ENCODE measurements at regions not wholly inside any gene's neighbourhood (a gene's known extent, or its start where the extent isn't known, plus 50 kb on each side); places are given as distances from the start of the nearest gene placed in this dataset.

- no peaks in the 10 kb centered on the region for H4K20me1 ChIP-seq (ENCODE audit: insufficient read depth, low read length)
- H3K27ac ChIP-seq (ENCODE audit: low read depth, low read length), result no peak overlapping the region
- H3K4me1 ChIP-seq (ENCODE audit: insufficient read depth, low read length), result peaks cover 4% of the 10 kb centered on the region
- no peaks in the 10 kb centered on the region for H3K36me3 ChIP-seq (ENCODE audit: insufficient read depth, low read length)
- no peaks in the 10 kb centered on the region for H3K9me3 ChIP-seq (ENCODE audit: low read depth, low read length)
- DNase-seq (ENCODE audit: insufficient read length, low spot score, missing footprints), result no peak
- H3K4me2 ChIP-seq (ENCODE audit: insufficient read depth, low read length), result no peak overlapping the region
- H3K4me3 ChIP-seq (ENCODE audit: insufficient read depth, low read length), result no peak overlapping the region
- peaks cover 7% of the 10 kb centered on the region for H3K27me3 ChIP-seq (ENCODE audit: insufficient read depth, low read length)
- no peaks in the 10 kb centered on the region for H3K79me2 ChIP-seq (ENCODE audit: insufficient read depth, low read length)
- no peak for TF ChIP-seq CTCF (IDR thresholded peaks at IDR 0.05; ENCODE audit: extremely low read depth, low read depth, low read length)
- H2AFZ ChIP-seq (ENCODE audit: low read length), result no peak overlapping the region
Observed at GRCh38 chr12:69073035-69073434, 140.1 kb upstream of the CPM start.

GRCh38 chr12:69074556-69075349 is 141.8 kb upstream of the CPM start:
- H3K4me2 ChIP-seq (ENCODE audit: insufficient read depth, low read length), result no peak overlapping the region
- no peak overlapping the region for H3K4me3 ChIP-seq (ENCODE audit: insufficient read depth, low read length)
- no peak overlapping the region for H2AFZ ChIP-seq (ENCODE audit: low read length)
- H3K27ac ChIP-seq (ENCODE audit: low read depth, low read length), result no peak overlapping the region
- H3K36me3 ChIP-seq (ENCODE audit: insufficient read depth, low read length), result no peaks in the 10 kb centered on the region
- no peak for TF ChIP-seq CTCF (IDR thresholded peaks at IDR 0.05; ENCODE audit: extremely low read depth, low read depth, low read length)
- H3K27me3 ChIP-seq (ENCODE audit: insufficient read depth, low read length), result peaks cover 7% of the 10 kb centered on the region
- H3K9me3 ChIP-seq (ENCODE audit: low read depth, low read length), result no peaks in the 10 kb centered on the region
- no peaks in the 10 kb centered on the region for H3K4me1 ChIP-seq (ENCODE audit: insufficient read depth, low read length)
- DNase-seq (ENCODE audit: insufficient read length, low spot score, missing footprints), result no peak
- no peaks in the 10 kb centered on the region for H3K79me2 ChIP-seq (ENCODE audit: insufficient read depth, low read length)
- no peaks in the 10 kb centered on the region for H4K20me1 ChIP-seq (ENCODE audit: insufficient read depth, low read length)

- no peaks in the 10 kb centered on the region for H3K79me2 ChIP-seq (ENCODE audit: insufficient read depth, low read length)
- TF ChIP-seq CTCF (IDR thresholded peaks at IDR 0.05; ENCODE audit: extremely low read depth, low read depth, low read length), result no peak
- peaks cover 6% of the 10 kb centered on the region for H3K27me3 ChIP-seq (ENCODE audit: insufficient read depth, low read length)
- no peak overlapping the region for H3K4me2 ChIP-seq (ENCODE audit: insufficient read depth, low read length)
- H3K4me3 ChIP-seq (ENCODE audit: insufficient read depth, low read length), result no peak overlapping the region
- no peaks in the 10 kb centered on the region for H3K36me3 ChIP-seq (ENCODE audit: insufficient read depth, low read length)
- no peaks in the 10 kb centered on the region for H3K9me3 ChIP-seq (ENCODE audit: low read depth, low read length)
- DNase-seq (ENCODE audit: insufficient read length, low spot score, missing footprints), result no peak
- H2AFZ ChIP-seq (ENCODE audit: low read length), result no peak overlapping the region
- H4K20me1 ChIP-seq (ENCODE audit: insufficient read depth, low read length), result no peaks in the 10 kb centered on the region
- H3K4me1 ChIP-seq (ENCODE audit: insufficient read depth, low read length), result no peaks in the 10 kb centered on the region
- no peak overlapping the region for H3K27ac ChIP-seq (ENCODE audit: low read depth, low read length)
Observed at GRCh38 chr12:69083689-69084088, 150.7 kb upstream of the CPM start.

GRCh38 chr12:69084816-69085378 is 151.9 kb upstream of the CPM start:
- no peaks in the 10 kb centered on the region for H3K4me1 ChIP-seq (ENCODE audit: insufficient read depth, low read length)
- H3K4me3 ChIP-seq (ENCODE audit: insufficient read depth, low read length), result no peak overlapping the region
- H2AFZ ChIP-seq (ENCODE audit: low read length), result no peak overlapping the region
- TF ChIP-seq CTCF (IDR thresholded peaks at IDR 0.05; ENCODE audit: extremely low read depth, low read depth, low read length), result no peak
- no peak overlapping the region for H3K4me2 ChIP-seq (ENCODE audit: insufficient read depth, low read length)
- no peak overlapping the region for H3K27ac ChIP-seq (ENCODE audit: low read depth, low read length)
- DNase-seq (ENCODE audit: insufficient read length, low spot score, missing footprints), result no peak
- H4K20me1 ChIP-seq (ENCODE audit: insufficient read depth, low read length), result no peaks in the 10 kb centered on the region
- H3K27me3 ChIP-seq (ENCODE audit: insufficient read depth, low read length), result peaks cover 7% of the 10 kb centered on the region
- no peaks in the 10 kb centered on the region for H3K9me3 ChIP-seq (ENCODE audit: low read depth, low read length)
- no peaks in the 10 kb centered on the region for H3K36me3 ChIP-seq (ENCODE audit: insufficient read depth, low read length)
- no peaks in the 10 kb centered on the region for H3K79me2 ChIP-seq (ENCODE audit: insufficient read depth, low read length)

Data from osteoblast (primary cell).